ENCODE measurements at regions not wholly inside any gene's neighbourhood (a gene's known extent, or its start where the extent isn't known, plus 50 kb on each side); places are given as distances from the start of the nearest gene placed in this dataset.

GRCh38 chr7:46463170-46463569, 542.1 kb upstream of the IGFBP3 start:
- no peak for DNase-seq (ENCODE audit: low read depth, low spot score)
- ChIA-PET CTCF (interaction anchor here (1.0 kb wide), 1 partner anchor 22 kb away, joined by 3 read pairs; no protein-coding TSS in a partner anchor), POLR2A (no interaction called here)
- H3K4me3 ChIP-seq (ENCODE audit: low read depth, low read length): no peak overlapping the region
- TF ChIP-seq CTCF (IDR thresholded peaks at IDR 0.05; ENCODE audit: insufficient read depth, low read length, missing control alignments): no peak

- ChIA-PET POLR2A (interaction anchor here (1.1 kb wide), 1 partner anchor 24 kb away, joined by 3 read pairs; no protein-coding TSS in a partner anchor), CTCF (interaction anchor here (1.4 kb wide), 1 partner anchor 24 kb away, joined by 3 read pairs; no protein-coding TSS in a partner anchor)
- DNase-seq (ENCODE audit: low read depth, low spot score): peak; percentile 52
- H3K4me3 ChIP-seq (ENCODE audit: low read depth, low read length): no peak overlapping the region
- no peak for TF ChIP-seq CTCF (IDR thresholded peaks at IDR 0.05; ENCODE audit: insufficient read depth, low read length, missing control alignments)
Observed at GRCh38 chr7:46461334-46461777, 540.3 kb upstream of the IGFBP3 start.

- DNase-seq (ENCODE audit: low read depth, low spot score): no peak
- ChIA-PET CTCF (no interaction called here), POLR2A (no interaction called here)
- no peak overlapping the region for H3K4me3 ChIP-seq (ENCODE audit: low read depth, low read length)
- TF ChIP-seq CTCF (IDR thresholded peaks at IDR 0.05; ENCODE audit: insufficient read depth, low read length, missing control alignments): no peak
Observed at GRCh38 chr7:46459942-46460341, 538.9 kb upstream of the IGFBP3 start.

- POLR2A ChIA-PET: no interaction called here
- DNase-seq (ENCODE audit: low read depth, low spot score): no peak
- TF ChIP-seq CTCF (IDR thresholded peaks at IDR 0.05; ENCODE audit: insufficient read depth, low read length, missing control alignments): no peak
- CTCF ChIA-PET: no interaction called here
- H3K4me3 ChIP-seq (ENCODE audit: low read depth, low read length): no peak overlapping the region
Observed at GRCh38 chr7:46454816-46455215, 533.7 kb upstream of the IGFBP3 start.

- DNase-seq (ENCODE audit: low read depth, low spot score): no peak
- POLR2A ChIA-PET: no interaction called here
- no peak overlapping the region for H3K4me3 ChIP-seq (ENCODE audit: low read depth, low read length)
- TF ChIP-seq CTCF (IDR thresholded peaks at IDR 0.05; ENCODE audit: insufficient read depth, low read length, missing control alignments): no peak
- CTCF ChIA-PET: no interaction called here
Observed at GRCh38 chr7:46452561-46453135, 531.6 kb upstream of the IGFBP3 start.

- no peak for DNase-seq (ENCODE audit: low read depth, low spot score)
- no peak for TF ChIP-seq CTCF (IDR thresholded peaks at IDR 0.05; ENCODE audit: insufficient read depth, low read length, missing control alignments)
- CTCF ChIA-PET: interaction anchor here (2.1 kb wide), 1 partner anchor 529 kb away, joined by 6 read pairs; no protein-coding TSS in a partner anchor
- no peak overlapping the region for H3K4me3 ChIP-seq (ENCODE audit: low read depth, low read length)
- POLR2A ChIA-PET: no interaction called here
Observed at GRCh38 chr7:46451846-46452245, 530.8 kb upstream of the IGFBP3 start.

Data from AG04449 (cell line).